IMR-90 (cell line): ENCODE measurements at regions not wholly inside any gene's neighbourhood (a gene's known extent, or its start where the extent isn't known, plus 50 kb on each side); places are given as distances from the start of the nearest gene placed in this dataset.

Experiments used
- ATAC-seq: fragments of 200-7000 bp; cut with Tn5 transposase; 2 replicates; pipeline ENCODE4 v1.9.1; 2020; ENCODE audit warnings: low read depth, mild to moderate bottlenecking, moderate library complexity
- BruUV-seq: library from RNA; stranded (reverse); fragments of 400-500 nt; replicated peaks from 2 replicates; lab custom pipeline; 2021; lab: Mats Ljungman, UMichigan
- CTCF ChIA-PET: fragments of 300-600 bp; formaldehyde crosslinking; extraction: SDS; loops from one replicate; lab custom pipeline; 2021; ENCODE audit warnings: antibody characterized with exemption; lab: Yijun Ruan, JAX
- POLR2A ChIA-PET: fragments of 300-600 bp; sonication (Branson Sonifier 250); formaldehyde crosslinking; loops from one replicate; lab custom pipeline; 2022; ENCODE audit warnings: antibody characterized with exemption; ENCODE audit not compliant: unreplicated experiment; lab: Charles Lee
- DNase-seq: peaks from one replicate; pipeline ENCODE4 v3.0.0; 2013
- H2AFZ ChIP-seq: replicated peaks from 2 replicates; pipeline ENCODE3; 2013; ENCODE audit warnings: low read length, mild to moderate bottlenecking; ENCODE audit not compliant: poor library complexity
- H2AK5ac ChIP-seq: 2 replicates; pipeline ENCODE4 v1.6.1; 2013; ENCODE audit warnings: low read depth, low read length, inconsistent platforms
- H2AK9ac ChIP-seq: replicated peaks from 2 replicates; pipeline ENCODE3; 2013; ENCODE audit warnings: mild to moderate bottlenecking, low read depth, low read length, moderate library complexity; ENCODE audit not compliant: poor library complexity
- H2BK120ac ChIP-seq: 2 replicates; pipeline ENCODE4 v1.6.1; 2013; ENCODE audit warnings: low read depth, low read length, inconsistent platforms
- H2BK15ac ChIP-seq: 3 replicates; pipeline ENCODE4 v1.6.1; 2013; ENCODE audit warnings: low read depth, low read length, inconsistent platforms
- H2BK20ac ChIP-seq: 2 replicates; pipeline ENCODE4 v1.6.1; 2013; ENCODE audit warnings: low read depth, mild to moderate bottlenecking, inconsistent platforms, low read length, moderate library complexity
- H2BK5ac ChIP-seq: 2 replicates; pipeline ENCODE4 v1.6.1; 2013; ENCODE audit warnings: mild to moderate bottlenecking, low read depth, low read length, inconsistent platforms; ENCODE audit not compliant: poor library complexity, severe bottlenecking
- H3K14ac ChIP-seq: replicated peaks from 2 replicates; pipeline ENCODE4 v1.6.1; 2013; ENCODE audit warnings: low read depth, low read length, inconsistent platforms
- H3K18ac ChIP-seq: 2 replicates; pipeline ENCODE4 v1.6.1; 2013; ENCODE audit warnings: low read depth, low read length, control low read depth
- H3K23ac ChIP-seq: 2 replicates; pipeline ENCODE4 v1.6.1; 2013; ENCODE audit warnings: low read depth, low read length, inconsistent platforms
- H3K27ac ChIP-seq: 2 replicates; pipeline ENCODE4 v1.5.1; 2013; ENCODE audit warnings: mild to moderate bottlenecking, control low read depth, low read length; ENCODE audit not compliant: insufficient read depth
- H3K27me3 ChIP-seq: 2 replicates; pipeline ENCODE4 v1.6.1; 2013; ENCODE audit warnings: low read length; ENCODE audit not compliant: control insufficient read depth, insufficient read depth
- H3K36me3 ChIP-seq: 2 replicates; pipeline ENCODE4 v1.6.1; 2013; ENCODE audit warnings: low read length, mixed read lengths; ENCODE audit not compliant: control insufficient read depth, insufficient read depth
- H3K4ac ChIP-seq: 2 replicates; pipeline ENCODE4 v1.6.1; 2013; ENCODE audit warnings: low read depth, low read length, inconsistent platforms
- H3K4me1 ChIP-seq: 2 replicates; pipeline ENCODE4 v1.6.1; 2013; ENCODE audit warnings: low read length, mixed read lengths; ENCODE audit not compliant: control insufficient read depth, insufficient read depth
- H3K4me2 ChIP-seq: 2 replicates; pipeline ENCODE4 v1.6.1; 2013; ENCODE audit warnings: low read depth, mild to moderate bottlenecking, control low read depth, low read length, moderate library complexity
- H3K4me3 ChIP-seq: 2 replicates; pipeline ENCODE4 v1.5.1; 2013; ENCODE audit warnings: low read depth, mild to moderate bottlenecking, control low read depth, low read length, moderate library complexity; ENCODE audit not compliant: insufficient read depth
- H3K56ac ChIP-seq: 2 replicates; pipeline ENCODE4 v1.6.1; 2013; ENCODE audit warnings: low read length, inconsistent platforms; ENCODE audit not compliant: insufficient read depth; ENCODE audit errors: extremely low read depth
- H3K79me1 ChIP-seq, 2 experiments: 2 replicates each; pipeline ENCODE4 v1.6.1; 2013; ENCODE audit warnings: low read length in 2 of 2, inconsistent platforms in 1 of 2, low read depth in 1 of 2
- H3K9ac ChIP-seq: 2 replicates; pipeline ENCODE4 v1.6.1; 2013; ENCODE audit warnings: low read depth, low read length, control low read depth
- H3K9me1 ChIP-seq: 2 replicates; pipeline ENCODE4 v1.6.1; 2013; ENCODE audit warnings: low read length, inconsistent platforms; ENCODE audit not compliant: insufficient read depth
- H3K9me3 ChIP-seq: 2 replicates; pipeline ENCODE4 v1.6.1; 2013; ENCODE audit warnings: low read length; ENCODE audit not compliant: control insufficient read depth, insufficient read depth
- H4K20me1 ChIP-seq: 2 replicates; pipeline ENCODE4 v1.6.1; 2013; ENCODE audit warnings: low read length, inconsistent platforms; ENCODE audit not compliant: insufficient read depth
- H4K5ac ChIP-seq: 2 replicates; pipeline ENCODE4 v1.6.1; 2013; ENCODE audit warnings: mild to moderate bottlenecking, low read depth, low read length, control low read depth
- H4K8ac ChIP-seq, 2 experiments: 2 replicates each; pipeline ENCODE4 v1.6.1; 2013; ENCODE audit warnings: low read depth in 2 of 2, low read length in 2 of 2, control low read depth in 1 of 2, inconsistent platforms in 1 of 2
- H4K91ac ChIP-seq: 2 replicates; pipeline ENCODE4 v1.6.1; 2013; ENCODE audit warnings: low read depth, low read length, inconsistent platforms; ENCODE audit not compliant: insufficient read depth
- BHLHE40 ChIP-seq: fragments of 150-350 bp; IDR thresholded peaks from 2 replicates; pipeline ENCODE4 v1.6.1; 2016; ENCODE audit warnings: mild to moderate bottlenecking, low read depth, low read length
- CEBPB ChIP-seq: IDR thresholded peaks from 2 replicates; pipeline ENCODE4 v1.6.1; 2012; ENCODE audit warnings: low read depth, low read length, improper control_type of control experiment
- CHD1 ChIP-seq: IDR thresholded peaks from 2 replicates; pipeline ENCODE4 v1.6.1; 2012; ENCODE audit warnings: low read depth, low read length, improper control_type of control experiment
- CTCF ChIP-seq: conservative IDR thresholded peaks from 2 replicates; pipeline ENCODE4 v1.5.1; 2012; ENCODE audit warnings: mild to moderate bottlenecking, low read depth, low read length, improper control_type of control experiment
- ELK1 ChIP-seq: fragments of 150-350 bp; IDR thresholded peaks from 2 replicates; pipeline ENCODE4 v1.6.1; 2016; ENCODE audit warnings: low read depth, mild to moderate bottlenecking, low read length, moderate library complexity, borderline replicate concordance
- FOS ChIP-seq: fragments of 150-350 bp; IDR thresholded peaks from 2 replicates; pipeline ENCODE4 v1.6.1; 2016; ENCODE audit warnings: low read depth, low read length
- MAFK ChIP-seq: IDR thresholded peaks from 2 replicates; pipeline ENCODE4 v1.6.1; 2012; ENCODE audit warnings: low read depth, low read length, improper control_type of control experiment
- MAZ ChIP-seq: IDR thresholded peaks from 2 replicates; pipeline ENCODE4 v1.6.1; 2012; ENCODE audit warnings: low read depth, mild to moderate bottlenecking, low read length, improper control_type of control experiment, moderate library complexity, borderline replicate concordance
- MXI1 ChIP-seq: IDR thresholded peaks from 2 replicates; pipeline ENCODE4 v1.6.1; 2012; ENCODE audit warnings: low read depth, mild to moderate bottlenecking, low read length, moderate library complexity, borderline replicate concordance
- NFE2L2 ChIP-seq: fragments of 150-350 bp; IDR thresholded peaks from 2 replicates; pipeline ENCODE4 v1.6.1; 2016; ENCODE audit warnings: low read depth, mild to moderate bottlenecking, low read length
- POLR2A ChIP-seq: IDR thresholded peaks from 2 replicates; pipeline ENCODE4 v1.6.1; 2012; ENCODE audit warnings: mild to moderate bottlenecking, low read depth, low read length
- RAD21 ChIP-seq: IDR thresholded peaks from 2 replicates; pipeline ENCODE4 v1.6.1; 2012; ENCODE audit warnings: low read length, improper control_type of control experiment
- RCOR1 ChIP-seq: IDR thresholded peaks from 2 replicates; pipeline ENCODE4 v1.6.1; 2012; ENCODE audit warnings: mild to moderate bottlenecking, low read length, improper control_type of control experiment; ENCODE audit not compliant: insufficient replicate concordance
- RFX5 ChIP-seq: IDR thresholded peaks from 2 replicates; pipeline ENCODE4 v1.8.0; 2012; ENCODE audit warnings: low read depth, mild to moderate bottlenecking, low read length, moderate library complexity
- SMC3 ChIP-seq: fragments of 150-350 bp; IDR thresholded peaks from 2 replicates; pipeline ENCODE4 v1.6.1; 2016; ENCODE audit warnings: low read depth, mild to moderate bottlenecking, antibody characterized with exemption, low read length, moderate library complexity
- USF2 ChIP-seq: fragments of 150-350 bp; IDR thresholded peaks from 2 replicates; pipeline ENCODE4 v1.6.1; 2017; ENCODE audit warnings: mild to moderate bottlenecking, antibody characterized with exemption, low read length, low read depth
- WGBS, 2 experiments: methylation state at CpG; one replicate each; pipeline versions ENCODE4 v1.1.5 to v1.1.7; 2013; ENCODE audit warnings: missing lambda C conversion rate in 2 of 2; ENCODE audit not compliant: insufficient read length in 1 of 2; ENCODE audit errors: extremely low coverage in 2 of 2; 5-methylcytosine and 5-hydroxymethylcytosine counted together
- dilution Hi-C: fragments of 300-500 bp; cut with HindIII; formaldehyde crosslinking; loops from one replicate; pipeline ENCODE4 v1.14.3; 2018; ENCODE audit warnings: low sequenced_read_pairs; ENCODE audit not compliant: unreplicated experiment
- in situ Hi-C: fragments of 300-500 bp; cut with MboI; formaldehyde crosslinking; loops from 3 replicates; pipeline ENCODE4 v1.14.3; 2019; ENCODE audit warnings: low sequenced_read_pairs, inconsistent platforms, mixed read lengths
- intact Hi-C: fragments of 100-400 bp; cut with micrococcal nuclease; formaldehyde crosslinking; loops from 2 replicates; pipeline ENCODE4 v1.10.0; 2022

- Histone ChIP-seq H2BK20ac (no peak overlapping the region), H2AK5ac (no peak overlapping the region), H2BK15ac (no peak overlapping the region), H3K79me1 (no peaks in the 10 kb centered on the region), H3K9ac (no peak overlapping the region), H3K36me3 (no peaks in the 10 kb centered on the region), H3K4me2 (no peak overlapping the region), H4K20me1 (no peaks in the 10 kb centered on the region), H3K4me3 (no peak overlapping the region), H3K18ac (no peak overlapping the region), H3K27me3 (no peaks in the 10 kb centered on the region; the same call in 1 of the 2 replicates), H2AFZ (no peak overlapping the region), H3K14ac (no peak overlapping the region), H3K4ac (no peak overlapping the region), H3K23ac (no peak overlapping the region), H3K4me1 (no peaks in the 10 kb centered on the region), H3K9me3 (no peaks in the 10 kb centered on the region), H3K27ac (no peak overlapping the region), H4K5ac (no peak overlapping the region), H2AK9ac (no peak overlapping the region), H2BK5ac (no peak overlapping the region), H3K56ac (no peak overlapping the region), H2BK120ac (no peak overlapping the region), H4K8ac (no peak overlapping the region), H3K9me1 (no peaks in the 10 kb centered on the region), H4K91ac (no peak overlapping the region)
- in situ Hi-C loops, result no loop called here
- no TSS peak for BruUV-seq
- no peak for DNase-seq
- ChIA-PET POLR2A (no interaction called here), CTCF (no interaction called here)
- intact Hi-C loops, result no loop called here
- TF ChIP-seq ELK1 (no peak), MAZ (no peak), MAFK (no peak), MXI1 (no peak), FOS (no peak), POLR2A (no peak), RAD21 (no peak), NFE2L2 (no peak), CTCF (no peak), CEBPB (no peak), BHLHE40 (no peak), RFX5 (no peak), SMC3 (no peak), CHD1 (no peak), USF2 (no peak), RCOR1 (no peak)
- dilution Hi-C loops, result no loop called here
- no CpG with 5 or more reads among the region's 1 CpG for WGBS, 2 experiments
- ATAC-seq, result no peak
Observed at GRCh38 chr13:74758188-74758587, 624.0 kb upstream of the KLF12 start.
